Stomach (tissue), 8 donors: ENCODE measurements at regions not wholly inside any gene's neighbourhood (a gene's known extent, or its start where the extent isn't known, plus 50 kb on each side); places are given as distances from the start of the nearest gene placed in this dataset.

Source experiments
- DNase-seq, 2 donors: peaks; one replicate each; pipeline versions ENCODE4 v3.0.0 to v3.0.0-alpha.2; 2013 to 2019
- H3K27ac ChIP-seq, 5 donors: fragments of 200-600 bp in 4 of 5; sonication (generic) in 4 of 5; one replicate each; pipeline ENCODE4 v1.5.1; 2013 to 2019; ENCODE audit warnings: mild to moderate bottlenecking in 1 of 5, moderate library complexity in 1 of 5
- H3K27me3 ChIP-seq, 3 donors: fragments of 200-600 bp; sonication (generic); one replicate each; pipeline ENCODE4 v1.5.1; 2017 to 2019; ENCODE audit warnings: mixed run types in 1 of 3
- H3K36me3 ChIP-seq, 4 donors: fragments of 200-600 bp; sonication (generic); 1 replicate in 3 of 4; 2 replicates in 1 of 4; pipeline ENCODE4 v1.5.1; 2016 to 2019
- H3K4me1 ChIP-seq, 4 donors: fragments of 200-600 bp; sonication (generic); one replicate each; pipeline ENCODE4 v1.5.1; 2016 to 2019
- H3K4me3 ChIP-seq, 4 donors: fragments of 200-600 bp; sonication (generic) in 3 of 4; one replicate each; pipeline ENCODE4 v1.5.1; 2016 to 2019; ENCODE audit warnings: mild to moderate bottlenecking in 1 of 4
- H3K9me3 ChIP-seq, 4 donors: fragments of 200-600 bp; sonication (generic); one replicate each; pipeline ENCODE4 v1.5.1; 2016 to 2019
- CTCF ChIP-seq, 7 experiments: fragments of 450-650 bp in 4 of 7; fragments of 200-600 bp in 3 of 7; sonication (generic) in 3 of 7; IDR thresholded peaks; one replicate each; pipeline ENCODE4 v1.5.1; 2016 to 2019; ENCODE audit warnings: antibody characterized with exemption in 7 of 7, control low read depth in 2 of 7, mild to moderate bottlenecking in 1 of 7
- EP300 ChIP-seq: sonication (generic); formaldehyde crosslinking; IDR thresholded peaks from one replicate; pipeline ENCODE4 v1.6.1; 2017; ENCODE audit warnings: antibody characterized with exemption
- POLR2A ChIP-seq, 4 donors: fragments of 450-650 bp; IDR thresholded peaks; one replicate each; pipeline ENCODE4 v1.6.1; 2016; ENCODE audit warnings: antibody characterized with exemption in 4 of 4, control low read depth in 2 of 4, mild to moderate bottlenecking in 1 of 4, moderate library complexity in 1 of 4
- POLR2AphosphoS5 ChIP-seq, 3 donors: sonication (generic); formaldehyde crosslinking; IDR thresholded peaks; one replicate each; pipeline ENCODE4 v1.6.1; 2016; ENCODE audit warnings: antibody characterized with exemption in 3 of 3
- WGBS, 5 donors: extraction: QIAGEN DNeasy Blood & Tissue Kit in 3 of 5; methylation state at CpG; one replicate each; pipeline versions ENCODE4 v1.1.5 to v1.1.7; 2013 to 2018; 5-methylcytosine and 5-hydroxymethylcytosine counted together
- intact Hi-C: fragments of 100-400 bp; cut with DNase I; formaldehyde crosslinking; loops from one replicate; pipeline ENCODE4 v1.15.1; 2023; ENCODE audit warnings: low total_unique reads
- donor health status: healthy with polysubstance abuse.
- donor health status: Bipolar disorder and iron deficiency.
- donor health status: healthy.

GRCh38 chr3:181493423-181493822 lies 218.3 kb upstream of the SOX2 start:
- H3K27ac ChIP-seq, result no peak overlapping the region
- no peaks in the 10 kb centered on the region for H3K4me1 ChIP-seq
- no peaks in the 10 kb centered on the region for H3K27me3 ChIP-seq
- H3K9me3 ChIP-seq, result no peaks in the 10 kb centered on the region
- DNase-seq, result no peak
- intact Hi-C loops, result no loop called here
- TF ChIP-seq CTCF (IDR thresholded peaks at IDR 0.05), result no peak
- TF ChIP-seq POLR2AphosphoS5 (IDR thresholded peaks at IDR 0.05), result no peak
- no peak for TF ChIP-seq POLR2A (IDR thresholded peaks at IDR 0.05)
- TF ChIP-seq EP300, result no peak
- H3K36me3 ChIP-seq, result no peaks in the 10 kb centered on the region
- 76 to 85% (median 78%) methylated on average over 3 of the region's 3 CpGs for WGBS, 5 donors
- no peak overlapping the region for H3K4me3 ChIP-seq

- no peak overlapping the region for H3K4me3 ChIP-seq
- 90 to 95% (median 93%) methylated on average over 3 of the region's 3 CpGs for WGBS, 5 donors
- no peak for DNase-seq
- H3K9me3 ChIP-seq, result no peaks in the 10 kb centered on the region
- H3K36me3 ChIP-seq, result no peaks in the 10 kb centered on the region
- H3K4me1 ChIP-seq, result peaks cover 0 to 7% (median 0%) of the 10 kb centered on the region in 4 donors
- intact Hi-C loops, result no loop called here
- H3K27me3 ChIP-seq, result no peaks in the 10 kb centered on the region
- no peak overlapping the region for H3K27ac ChIP-seq
- TF ChIP-seq POLR2AphosphoS5 (IDR thresholded peaks at IDR 0.05) (no peak), POLR2A (IDR thresholded peaks at IDR 0.05) (no peak), EP300 (no peak), CTCF (IDR thresholded peaks at IDR 0.05) (no peak)
Observed at GRCh38 chr3:181488536-181488935, 223.2 kb upstream of the SOX2 start.

- Histone ChIP-seq H3K36me3 (no peaks in the 10 kb centered on the region), H3K4me1 (peaks cover 0 to 7% (median 0%) of the 10 kb centered on the region in 4 donors), H3K4me3 (no peak overlapping the region), H3K9me3 (no peaks in the 10 kb centered on the region), H3K27me3 (no peaks in the 10 kb centered on the region), H3K27ac (no peak overlapping the region)
- TF ChIP-seq CTCF (IDR thresholded peaks at IDR 0.05), result no peak
- WGBS, 5 donors, result 34 to 57% (median 37%) methylated on average over 5 of the region's 5 CpGs
- peak in 1 of 2 donors; percentile 41 for DNase-seq
- intact Hi-C loops, result no loop called here
Observed at GRCh38 chr3:181487236-181487978, 224.3 kb upstream of the SOX2 start.

- no peak overlapping the region for H3K27ac ChIP-seq
- H3K27me3 ChIP-seq, result no peaks in the 10 kb centered on the region
- H3K4me1 ChIP-seq, result peaks cover 0 to 7% (median 0%) of the 10 kb centered on the region in 4 donors
- peak in 1 of 2 donors; percentile 6 for DNase-seq
- WGBS, 5 donors, result 14 to 20% (median 15%) methylated on average over 7 of the region's 7 CpGs
- intact Hi-C loops, result no loop called here
- no peaks in the 10 kb centered on the region for H3K36me3 ChIP-seq
- H3K4me3 ChIP-seq, result no peak overlapping the region
- TF ChIP-seq POLR2A (IDR thresholded peaks at IDR 0.05) (no peak), EP300 (no peak), POLR2AphosphoS5 (IDR thresholded peaks at IDR 0.05) (no peak), CTCF (IDR thresholded peaks at IDR 0.05) (no peak)
- H3K9me3 ChIP-seq, result no peaks in the 10 kb centered on the region
Observed at GRCh38 chr3:181486141-181486885, 225.4 kb upstream of the SOX2 start.
